Uterus (tissue), 3 donors: ENCODE measurements at regions not wholly inside any gene's neighbourhood (a gene's known extent, or its start where the extent isn't known, plus 50 kb on each side); places are given as distances from the start of the nearest gene placed in this dataset.

Experiments used
- DNase-seq, 2 donors: peaks; one replicate each; pipeline ENCODE4 v3.0.0-alpha.2; 2019 to 2020
- H3K27ac ChIP-seq, 2 donors: fragments of 200-600 bp; sonication (generic); 1 replicate in 1 of 2; 2 replicates in 1 of 2; pipeline ENCODE4 v1.5.1; 2016 to 2018
- H3K27me3 ChIP-seq, 2 donors: fragments of 200-600 bp; sonication (generic); one replicate each; pipeline ENCODE4 v1.5.1; 2018 to 2019; ENCODE audit warnings: control low read depth in 1 of 2
- H3K36me3 ChIP-seq, 2 donors: fragments of 200-600 bp; sonication (generic); one replicate each; pipeline ENCODE4 v1.5.1; 2019; ENCODE audit warnings: control low read depth in 1 of 2
- H3K4me1 ChIP-seq, 2 donors: fragments of 200-600 bp; sonication (generic); one replicate each; pipeline ENCODE4 v1.5.1; 2018 to 2019; ENCODE audit warnings: control low read depth in 1 of 2
- H3K4me3 ChIP-seq, 2 donors: fragments of 200-600 bp; sonication (generic); 1 replicate in 1 of 2; 2 replicates in 1 of 2; pipeline ENCODE4 v1.5.1; 2018 to 2019; ENCODE audit warnings: mild to moderate bottlenecking in 1 of 2
- H3K9me3 ChIP-seq, 2 donors: fragments of 200-600 bp; sonication (generic); one replicate each; pipeline ENCODE4 v1.5.1; 2019; ENCODE audit warnings: control low read depth in 1 of 2
- POLR2A ChIP-seq, 2 donors: fragments of 450-650 bp; IDR thresholded peaks; one replicate each; pipeline ENCODE4 v1.6.1; 2016; ENCODE audit warnings: antibody characterized with exemption in 2 of 2, mild to moderate bottlenecking in 1 of 2, moderate library complexity in 1 of 2
- intact Hi-C: fragments of 100-400 bp; cut with DNase I; formaldehyde crosslinking; loops from one replicate; pipeline ENCODE4 v1.15.1; 2023; ENCODE audit warnings: low total_unique reads
- TF ChIP-seq, protein P1 (sequence below), 4 experiments: fragments of 200-600 bp in 2 of 4; fragments of 450-650 bp in 2 of 4; sonication (generic) in 2 of 4; IDR thresholded peaks; one replicate each; pipeline ENCODE4 v1.5.1; 2016 to 2019; ENCODE audit warnings: antibody characterized with exemption in 4 of 4, mild to moderate bottlenecking in 2 of 4, moderate library complexity in 1 of 4
- donor health status: DM: yes; HTN: yes; CAD: no.

DNA sequence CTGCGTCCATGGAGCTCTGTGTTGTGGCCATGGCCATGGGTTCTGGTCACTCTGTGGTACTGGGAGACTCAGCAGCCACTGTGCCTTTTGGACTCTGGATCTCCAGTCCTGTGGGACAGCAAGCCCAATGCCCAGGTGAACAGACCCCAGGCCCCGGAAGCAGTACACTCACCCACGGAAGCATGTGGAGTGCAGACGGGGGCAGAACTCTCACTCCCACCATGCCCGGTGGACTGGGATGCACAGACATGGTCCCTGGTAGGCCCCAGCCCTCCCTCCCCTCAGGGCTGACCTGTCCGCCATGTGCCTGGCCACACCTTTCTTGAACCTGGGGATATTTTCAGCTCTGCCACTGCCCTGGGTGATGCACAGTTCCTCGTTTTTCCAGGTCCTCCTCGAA, 163.3 kb downstream of the URI1 start:
- intact Hi-C loops, result no loop called here
- no peak overlapping the region for H3K27ac ChIP-seq
- no peaks in the 10 kb centered on the region for H3K36me3 ChIP-seq
- H3K4me3 ChIP-seq, result no peak overlapping the region
- H3K9me3 ChIP-seq, result no peaks in the 10 kb centered on the region
- H3K27me3 ChIP-seq, result no peaks in the 10 kb centered on the region
- TF ChIP-seq POLR2A (IDR thresholded peaks at IDR 0.05), result no peak
- no peak for DNase-seq
- H3K4me1 ChIP-seq, result no peaks in the 10 kb centered on the region

DNA sequence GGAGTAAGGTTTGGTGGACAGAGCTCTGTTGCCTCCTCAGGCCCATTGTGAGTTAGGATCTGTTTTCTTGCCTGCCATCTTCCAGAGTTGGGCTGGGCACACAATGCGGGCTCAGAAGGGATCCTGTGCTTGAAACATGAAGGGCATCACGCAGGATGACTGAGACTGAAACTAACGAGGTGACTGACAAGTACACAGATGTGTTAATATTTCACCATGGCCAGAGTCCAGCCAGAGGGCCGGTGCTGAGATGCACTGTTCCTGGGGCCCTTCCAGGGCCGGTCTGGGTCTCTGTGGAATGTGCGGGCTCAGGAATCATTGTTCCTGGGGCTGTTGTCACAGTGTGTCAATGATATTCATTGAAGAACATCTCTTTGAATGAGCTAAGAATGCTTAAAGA, 163.7 kb downstream of the URI1 start:
- Histone ChIP-seq H3K36me3 (no peaks in the 10 kb centered on the region), H3K27me3 (no peaks in the 10 kb centered on the region), H3K27ac (no peak overlapping the region), H3K4me3 (no peak overlapping the region), H3K4me1 (no peaks in the 10 kb centered on the region), H3K9me3 (no peaks in the 10 kb centered on the region)
- TF ChIP-seq POLR2A (IDR thresholded peaks at IDR 0.05), result no peak
- TF ChIP-seq, protein P1, sequence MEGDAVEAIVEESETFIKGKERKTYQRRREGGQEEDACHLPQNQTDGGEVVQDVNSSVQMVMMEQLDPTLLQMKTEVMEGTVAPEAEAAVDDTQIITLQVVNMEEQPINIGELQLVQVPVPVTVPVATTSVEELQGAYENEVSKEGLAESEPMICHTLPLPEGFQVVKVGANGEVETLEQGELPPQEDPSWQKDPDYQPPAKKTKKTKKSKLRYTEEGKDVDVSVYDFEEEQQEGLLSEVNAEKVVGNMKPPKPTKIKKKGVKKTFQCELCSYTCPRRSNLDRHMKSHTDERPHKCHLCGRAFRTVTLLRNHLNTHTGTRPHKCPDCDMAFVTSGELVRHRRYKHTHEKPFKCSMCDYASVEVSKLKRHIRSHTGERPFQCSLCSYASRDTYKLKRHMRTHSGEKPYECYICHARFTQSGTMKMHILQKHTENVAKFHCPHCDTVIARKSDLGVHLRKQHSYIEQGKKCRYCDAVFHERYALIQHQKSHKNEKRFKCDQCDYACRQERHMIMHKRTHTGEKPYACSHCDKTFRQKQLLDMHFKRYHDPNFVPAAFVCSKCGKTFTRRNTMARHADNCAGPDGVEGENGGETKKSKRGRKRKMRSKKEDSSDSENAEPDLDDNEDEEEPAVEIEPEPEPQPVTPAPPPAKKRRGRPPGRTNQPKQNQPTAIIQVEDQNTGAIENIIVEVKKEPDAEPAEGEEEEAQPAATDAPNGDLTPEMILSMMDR (IDR thresholded peaks at IDR 0.05), result no peak
- intact Hi-C loops, result no loop called here
- DNase-seq, result no peak

DNA sequence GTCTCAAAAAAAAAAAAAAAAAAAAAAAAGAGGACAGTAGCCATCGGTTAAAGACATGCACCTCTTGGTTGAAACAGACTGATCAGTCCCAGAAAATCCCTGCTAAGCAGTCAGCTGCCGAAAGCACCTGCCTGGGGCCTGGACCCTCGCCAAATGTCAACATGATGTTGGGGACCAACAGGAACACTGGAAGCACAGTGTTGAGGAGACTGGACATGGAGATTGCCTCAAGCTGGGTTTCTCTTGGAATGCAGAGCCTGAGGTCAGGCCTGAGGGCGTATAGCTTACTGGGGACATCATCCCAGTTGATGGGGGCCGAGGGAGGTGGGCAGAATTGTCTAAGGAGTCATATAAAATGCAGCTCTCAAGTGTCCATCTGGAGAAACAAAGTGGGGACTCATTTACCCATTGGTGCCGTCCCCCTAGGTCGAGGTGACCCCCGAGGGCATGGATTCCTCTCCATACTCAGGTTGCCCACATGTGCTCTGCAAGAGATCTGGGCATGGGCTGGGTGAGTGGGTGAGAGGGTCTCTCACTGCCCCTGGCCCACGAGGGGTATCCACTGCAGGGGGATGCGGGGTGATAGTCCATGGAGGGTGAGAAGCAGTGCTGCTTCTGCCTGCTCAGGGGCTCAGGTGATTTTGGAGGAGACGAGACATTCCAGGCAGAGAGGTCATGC, 164.5 kb downstream of the URI1 start:
- H3K27ac ChIP-seq, result no peak overlapping the region
- no peak for DNase-seq
- TF ChIP-seq, protein P1 (IDR thresholded peaks at IDR 0.05), result no peak
- no peak for TF ChIP-seq POLR2A (IDR thresholded peaks at IDR 0.05)
- intact Hi-C loops, result no loop called here
- H3K9me3 ChIP-seq, result no peaks in the 10 kb centered on the region
- H3K27me3 ChIP-seq, result no peaks in the 10 kb centered on the region
- no peak overlapping the region for H3K4me3 ChIP-seq
- H3K36me3 ChIP-seq, result no peaks in the 10 kb centered on the region
- no peaks in the 10 kb centered on the region for H3K4me1 ChIP-seq

DNA sequence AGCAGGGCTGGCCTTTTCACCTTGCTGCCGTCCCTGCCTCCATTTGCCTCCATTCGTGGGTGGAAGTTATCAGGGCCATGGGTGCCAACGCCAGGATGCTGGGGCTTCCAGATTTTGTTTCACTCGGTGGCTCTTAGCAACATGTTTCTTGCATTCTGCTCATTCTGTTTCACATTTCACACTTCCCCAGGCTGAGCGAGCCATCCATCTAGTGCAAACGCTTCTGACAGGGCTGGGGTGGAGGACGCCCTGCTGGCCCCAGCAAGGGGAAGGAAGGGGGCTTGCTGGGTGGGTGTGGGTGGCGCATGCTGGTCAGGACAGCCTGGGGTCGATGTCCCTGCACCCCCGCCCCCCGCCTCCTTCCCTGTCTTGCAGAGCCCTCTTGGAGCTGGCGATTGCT, 165.2 kb downstream of the URI1 start:
- H3K27ac ChIP-seq, result no peak overlapping the region
- no peaks in the 10 kb centered on the region for H3K9me3 ChIP-seq
- no peaks in the 10 kb centered on the region for H3K27me3 ChIP-seq
- intact Hi-C loops, result no loop called here
- no peaks in the 10 kb centered on the region for H3K36me3 ChIP-seq
- no peak overlapping the region for H3K4me3 ChIP-seq
- no peak for DNase-seq
- TF ChIP-seq POLR2A (IDR thresholded peaks at IDR 0.05), result no peak
- TF ChIP-seq, protein P1 (IDR thresholded peaks at IDR 0.05), result no peak
- no peaks in the 10 kb centered on the region for H3K4me1 ChIP-seq

DNA sequence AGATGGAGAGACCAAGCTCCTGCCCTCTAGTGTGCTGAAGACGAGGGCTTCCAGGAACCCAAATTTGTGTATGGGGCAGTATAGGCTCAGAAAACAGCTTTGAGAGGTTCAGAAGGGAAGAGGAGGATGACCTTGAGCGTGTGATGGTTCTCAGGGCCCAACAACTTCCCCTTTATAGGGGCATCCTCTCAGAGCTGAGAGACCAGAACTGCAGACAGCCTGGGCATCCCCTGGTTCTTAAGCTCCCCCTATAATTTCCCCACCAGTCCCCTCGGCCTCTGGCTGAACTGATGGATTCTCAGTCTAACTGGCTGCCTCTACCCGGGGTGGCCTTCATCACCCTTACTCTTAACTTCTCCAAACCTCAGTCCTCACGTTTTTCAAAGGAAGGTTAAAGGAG, 167.5 kb downstream of the URI1 start:
- TF ChIP-seq POLR2A (IDR thresholded peaks at IDR 0.05), result no peak
- TF ChIP-seq, protein P1 (IDR thresholded peaks at IDR 0.05), result no peak
- Histone ChIP-seq H3K36me3 (no peaks in the 10 kb centered on the region), H3K27me3 (no peaks in the 10 kb centered on the region), H3K4me1 (no peaks in the 10 kb centered on the region), H3K27ac (no peak overlapping the region), H3K4me3 (no peak overlapping the region), H3K9me3 (no peaks in the 10 kb centered on the region)
- intact Hi-C loops, result no loop called here
- no peak for DNase-seq
